ENCODE measurements at regions not wholly inside any gene's neighbourhood (a gene's known extent, or its start where the extent isn't known, plus 50 kb on each side); places are given as distances from the start of the nearest gene placed in this dataset.

DNA sequence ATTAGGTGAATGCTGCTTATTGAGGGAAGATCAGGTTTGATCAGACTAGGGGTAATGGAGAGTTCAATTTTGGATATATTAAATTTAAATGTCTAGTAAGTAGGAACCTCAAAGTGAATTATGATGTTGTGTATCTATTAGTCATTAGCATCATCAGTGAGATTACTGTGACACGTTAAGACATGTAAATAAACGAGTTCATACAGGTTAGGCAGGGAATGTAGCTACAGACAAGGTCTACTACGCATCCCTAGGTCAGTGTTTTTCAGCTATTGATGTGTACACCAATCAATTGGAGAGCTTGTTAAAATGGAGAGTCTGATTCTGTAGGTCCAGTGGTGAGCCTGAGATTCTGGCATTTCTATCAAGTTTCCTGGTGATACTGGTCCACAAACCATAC lies 120.1 kb upstream of the LRRC4C start:
- Histone ChIP-seq H3K4me3 (no peak overlapping the region), H3K27ac (no peak overlapping the region), H3K4me1 (no peaks in the 10 kb centered on the region), H3K9me3 (no peaks in the 10 kb centered on the region), H3K9ac (ENCODE audit: low read depth in 2 of 2, low read length in 2 of 2) (no peak overlapping the region), H3K27me3 (no peaks in the 10 kb centered on the region), H3K36me3 (no peaks in the 10 kb centered on the region)
- TF ChIP-seq, protein P1, sequence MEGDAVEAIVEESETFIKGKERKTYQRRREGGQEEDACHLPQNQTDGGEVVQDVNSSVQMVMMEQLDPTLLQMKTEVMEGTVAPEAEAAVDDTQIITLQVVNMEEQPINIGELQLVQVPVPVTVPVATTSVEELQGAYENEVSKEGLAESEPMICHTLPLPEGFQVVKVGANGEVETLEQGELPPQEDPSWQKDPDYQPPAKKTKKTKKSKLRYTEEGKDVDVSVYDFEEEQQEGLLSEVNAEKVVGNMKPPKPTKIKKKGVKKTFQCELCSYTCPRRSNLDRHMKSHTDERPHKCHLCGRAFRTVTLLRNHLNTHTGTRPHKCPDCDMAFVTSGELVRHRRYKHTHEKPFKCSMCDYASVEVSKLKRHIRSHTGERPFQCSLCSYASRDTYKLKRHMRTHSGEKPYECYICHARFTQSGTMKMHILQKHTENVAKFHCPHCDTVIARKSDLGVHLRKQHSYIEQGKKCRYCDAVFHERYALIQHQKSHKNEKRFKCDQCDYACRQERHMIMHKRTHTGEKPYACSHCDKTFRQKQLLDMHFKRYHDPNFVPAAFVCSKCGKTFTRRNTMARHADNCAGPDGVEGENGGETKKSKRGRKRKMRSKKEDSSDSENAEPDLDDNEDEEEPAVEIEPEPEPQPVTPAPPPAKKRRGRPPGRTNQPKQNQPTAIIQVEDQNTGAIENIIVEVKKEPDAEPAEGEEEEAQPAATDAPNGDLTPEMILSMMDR (IDR thresholded peaks at IDR 0.05), result no peak
- no peak for DNase-seq
- intact Hi-C loops (cut with DNase I), result no loop called here

DNA sequence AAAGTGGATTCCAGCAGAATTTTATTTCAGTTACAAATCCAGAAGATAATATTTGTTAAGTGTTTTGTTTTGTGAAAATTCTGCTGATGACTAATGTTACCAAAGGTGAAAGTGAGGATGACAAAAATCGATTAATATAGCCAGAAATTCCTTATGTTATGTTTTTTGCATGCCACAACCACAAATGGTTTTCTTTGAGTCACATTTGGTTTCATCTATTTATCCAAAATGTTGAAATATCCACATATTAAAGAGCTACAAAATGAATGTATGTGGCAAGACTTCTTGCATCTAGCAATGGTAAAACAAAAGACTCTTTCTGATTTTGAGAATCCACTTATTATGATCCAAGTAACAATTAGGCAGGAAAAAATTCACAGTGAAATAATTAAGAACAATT lies 150.1 kb upstream of the LRRC4C start:
- DNase-seq, result no peak
- Histone ChIP-seq H3K4me1 (no peaks in the 10 kb centered on the region), H3K27me3 (no peaks in the 10 kb centered on the region), H3K9ac (ENCODE audit: low read depth in 2 of 2, low read length in 2 of 2) (no peak overlapping the region), H3K27ac (no peak overlapping the region), H3K36me3 (no peaks in the 10 kb centered on the region), H3K4me3 (no peak overlapping the region), H3K9me3 (no peaks in the 10 kb centered on the region)
- intact Hi-C loops (cut with DNase I), result no loop called here
- TF ChIP-seq, protein P1 (IDR thresholded peaks at IDR 0.05), result no peak

DNA sequence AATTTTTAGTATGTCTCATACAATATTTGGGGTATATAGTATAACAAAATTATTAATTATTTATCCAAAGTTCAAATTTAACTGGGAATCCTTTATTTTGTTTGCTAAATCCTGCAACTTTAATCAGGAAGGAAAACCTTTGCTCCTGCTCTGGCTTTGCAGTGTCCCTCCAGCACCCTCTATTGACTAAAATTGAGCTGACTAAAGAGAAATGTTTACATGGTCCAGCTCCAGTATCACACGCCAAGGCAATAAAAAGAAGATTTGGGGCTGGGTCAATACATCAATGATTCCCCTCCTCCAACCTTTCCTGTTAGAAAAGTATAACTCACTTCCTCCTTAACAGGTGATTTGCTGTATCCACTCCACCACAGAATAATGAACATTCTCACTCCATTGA lies 153.0 kb upstream of the LRRC4C start:
- Histone ChIP-seq H3K27me3 (no peaks in the 10 kb centered on the region), H3K36me3 (no peaks in the 10 kb centered on the region), H3K4me1 (no peaks in the 10 kb centered on the region), H3K4me3 (no peak overlapping the region), H3K27ac (no peak overlapping the region), H3K9me3 (no peaks in the 10 kb centered on the region), H3K9ac (ENCODE audit: low read depth in 2 of 2, low read length in 2 of 2) (no peak overlapping the region)
- no peak for DNase-seq
- TF ChIP-seq, protein P1 (IDR thresholded peaks at IDR 0.05), result no peak
- intact Hi-C loops (cut with DNase I), result no loop called here

DNA sequence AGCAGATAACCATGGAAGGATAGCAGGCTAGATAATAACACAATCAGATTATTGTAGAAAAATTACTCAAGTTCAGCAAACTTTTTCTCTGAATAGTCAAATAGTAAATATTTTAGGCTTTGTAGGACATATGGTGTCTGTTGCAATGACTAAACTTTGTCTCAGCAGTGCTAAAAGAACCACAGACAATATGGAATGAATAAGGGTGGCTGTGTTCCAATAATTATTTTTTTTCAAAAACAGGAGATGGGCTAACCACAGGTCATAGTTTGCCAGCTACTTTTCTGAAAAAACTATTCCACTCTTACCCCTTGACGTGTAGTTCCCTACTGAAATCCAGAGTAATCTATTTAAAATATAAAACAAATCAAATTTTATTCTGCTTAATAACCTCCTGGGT lies 153.9 kb upstream of the LRRC4C start:
- no peak for DNase-seq
- TF ChIP-seq, protein P1 (IDR thresholded peaks at IDR 0.05), result no peak
- H3K4me1 ChIP-seq, result no peaks in the 10 kb centered on the region
- H3K27me3 ChIP-seq, result no peaks in the 10 kb centered on the region
- H3K9me3 ChIP-seq, result no peaks in the 10 kb centered on the region
- no peak overlapping the region for H3K27ac ChIP-seq
- no peak overlapping the region for H3K9ac ChIP-seq (ENCODE audit: low read depth in 2 of 2, low read length in 2 of 2)
- intact Hi-C loops (cut with DNase I), result no loop called here
- no peaks in the 10 kb centered on the region for H3K36me3 ChIP-seq
- H3K4me3 ChIP-seq, result no peak overlapping the region

DNA sequence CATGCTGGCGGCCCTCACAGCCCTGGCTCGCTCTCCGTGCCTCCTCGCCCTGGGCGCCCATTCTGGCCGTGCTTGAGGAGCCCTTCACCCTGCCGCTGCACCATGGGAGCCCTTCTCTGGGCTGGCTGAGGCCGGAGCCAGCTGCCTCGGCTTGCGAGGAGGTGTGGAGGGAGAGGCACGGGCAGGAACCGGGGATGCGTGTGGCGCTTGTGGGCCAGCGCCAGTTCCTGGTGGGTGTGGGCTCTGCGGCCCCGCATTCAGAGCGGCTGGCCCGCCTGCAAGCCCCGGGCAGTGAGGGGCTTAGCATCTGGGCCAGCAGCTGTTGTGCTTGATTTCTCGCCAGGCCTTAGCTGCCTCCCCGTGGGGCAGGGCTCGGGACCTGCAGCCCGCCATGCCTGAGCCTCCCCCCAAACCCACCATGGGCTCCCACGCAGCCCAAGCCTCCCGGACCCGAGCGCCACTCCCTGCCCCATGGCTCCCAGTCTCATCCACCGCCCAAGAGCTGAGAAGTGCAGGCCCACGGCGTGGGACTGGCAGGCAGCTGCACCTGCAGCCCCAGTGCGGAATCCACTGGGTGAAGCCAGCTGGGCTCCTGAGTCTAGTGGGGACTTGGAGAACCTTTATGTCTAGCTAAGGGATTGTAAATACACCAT lies 163.4 kb upstream of the LRRC4C start:
- Histone ChIP-seq H3K9ac (ENCODE audit: low read depth in 2 of 2, low read length in 2 of 2) (no peak overlapping the region), H3K27ac (no peak overlapping the region), H3K9me3 (no peaks in the 10 kb centered on the region), H3K36me3 (no peaks in the 10 kb centered on the region), H3K4me1 (no peaks in the 10 kb centered on the region), H3K4me3 (no peak overlapping the region), H3K27me3 (no peaks in the 10 kb centered on the region)
- intact Hi-C loops (cut with DNase I), result no loop called here
- no peak for DNase-seq
- TF ChIP-seq, protein P1 (IDR thresholded peaks at IDR 0.05), result no peak
